Fibroblast of villous mesenchyme (primary cell): ENCODE measurements at regions not wholly inside any gene's neighbourhood (a gene's known extent, or its start where the extent isn't known, plus 50 kb on each side); places are given as distances from the start of the nearest gene placed in this dataset.

ENCODE experiments used
- DNase-seq: peaks from one replicate; pipeline ENCODE4 v3.0.0-alpha.2; 2010; ENCODE audit warnings: low read depth
- H3K4me3 ChIP-seq: 2 replicates; pipeline ENCODE4 v1.5.1; 2011; ENCODE audit warnings: low read depth, mild to moderate bottlenecking, low read length
- TF ChIP-seq, protein P1 (sequence below): IDR thresholded peaks from 2 replicates; pipeline ENCODE4 v1.5.1; 2012; ENCODE audit warnings: low read depth, mild to moderate bottlenecking, low read length; ENCODE audit not compliant: insufficient read depth

DNA sequence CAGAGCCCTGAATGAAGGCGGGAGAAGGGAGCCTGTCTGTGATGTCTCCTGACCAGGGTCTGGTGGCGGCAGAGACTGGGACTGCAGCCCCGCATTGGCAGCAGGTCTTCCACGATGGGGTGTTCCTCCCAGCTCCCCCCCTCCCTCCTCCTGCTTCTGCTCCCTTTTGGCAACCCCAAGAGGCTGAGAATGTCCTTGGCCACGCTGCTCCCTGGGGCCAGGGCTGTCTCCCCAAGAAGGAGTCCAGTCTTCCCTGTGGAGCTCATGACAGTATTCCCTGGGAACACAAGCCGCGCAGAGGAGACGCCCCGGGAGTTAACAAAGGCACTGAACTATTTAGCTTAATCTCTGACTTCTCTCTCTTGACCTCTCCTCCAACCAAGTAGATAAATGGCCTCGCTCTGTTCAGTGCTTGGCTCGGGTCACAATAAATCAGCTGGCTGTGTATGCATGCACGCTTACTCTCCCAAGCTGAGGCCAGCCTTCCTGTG lies 84.0 kb upstream of the NEURL1B start:
- no peak overlapping the region for H3K4me3 ChIP-seq
- TF ChIP-seq, protein P1, sequence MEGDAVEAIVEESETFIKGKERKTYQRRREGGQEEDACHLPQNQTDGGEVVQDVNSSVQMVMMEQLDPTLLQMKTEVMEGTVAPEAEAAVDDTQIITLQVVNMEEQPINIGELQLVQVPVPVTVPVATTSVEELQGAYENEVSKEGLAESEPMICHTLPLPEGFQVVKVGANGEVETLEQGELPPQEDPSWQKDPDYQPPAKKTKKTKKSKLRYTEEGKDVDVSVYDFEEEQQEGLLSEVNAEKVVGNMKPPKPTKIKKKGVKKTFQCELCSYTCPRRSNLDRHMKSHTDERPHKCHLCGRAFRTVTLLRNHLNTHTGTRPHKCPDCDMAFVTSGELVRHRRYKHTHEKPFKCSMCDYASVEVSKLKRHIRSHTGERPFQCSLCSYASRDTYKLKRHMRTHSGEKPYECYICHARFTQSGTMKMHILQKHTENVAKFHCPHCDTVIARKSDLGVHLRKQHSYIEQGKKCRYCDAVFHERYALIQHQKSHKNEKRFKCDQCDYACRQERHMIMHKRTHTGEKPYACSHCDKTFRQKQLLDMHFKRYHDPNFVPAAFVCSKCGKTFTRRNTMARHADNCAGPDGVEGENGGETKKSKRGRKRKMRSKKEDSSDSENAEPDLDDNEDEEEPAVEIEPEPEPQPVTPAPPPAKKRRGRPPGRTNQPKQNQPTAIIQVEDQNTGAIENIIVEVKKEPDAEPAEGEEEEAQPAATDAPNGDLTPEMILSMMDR, result no peak
- DNase-seq, result peak; percentile 30

DNA sequence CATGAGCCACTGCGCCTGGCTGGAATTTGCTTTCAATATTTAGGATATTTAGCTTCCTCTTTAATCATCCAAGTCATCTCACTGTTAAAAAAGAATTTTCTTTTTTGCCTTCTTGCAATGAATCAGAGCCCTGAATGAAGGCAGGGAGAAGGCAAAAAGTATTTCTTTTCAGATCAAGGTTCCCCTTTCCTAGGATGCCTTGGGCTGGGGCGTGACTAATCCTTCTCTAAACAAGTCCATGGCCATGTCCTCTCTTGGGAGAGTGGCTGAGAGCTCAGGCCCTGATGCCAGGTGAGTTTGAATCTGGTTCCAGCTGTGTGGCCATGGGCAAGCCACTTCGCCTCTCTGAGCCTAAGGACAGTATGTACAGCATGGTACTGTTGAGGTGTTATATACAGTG lies 84.8 kb upstream of the NEURL1B start:
- DNase-seq, result no peak
- TF ChIP-seq, protein P1, result no peak
- no peak overlapping the region for H3K4me3 ChIP-seq

DNA sequence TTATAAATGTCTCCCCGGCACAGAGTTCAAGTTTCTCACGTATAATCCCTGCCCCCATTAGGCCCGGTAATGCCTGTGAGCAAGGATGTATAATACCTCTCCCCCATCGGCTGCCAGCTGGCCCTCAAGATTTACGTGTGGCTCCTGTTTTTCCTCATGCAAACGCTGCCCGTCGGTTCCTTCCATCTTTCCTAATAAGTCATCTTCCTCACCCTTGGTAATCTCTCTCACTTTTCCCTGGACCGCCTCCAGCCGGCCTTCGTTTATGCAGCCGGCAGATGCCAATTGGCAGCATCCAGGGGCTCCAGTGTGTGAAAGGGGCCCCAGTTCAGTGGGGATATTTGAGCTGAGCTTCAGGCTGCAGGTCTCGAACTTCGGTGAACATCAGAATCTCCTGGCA lies 86.5 kb upstream of the NEURL1B start:
- no peak for DNase-seq
- no peak overlapping the region for H3K4me3 ChIP-seq
- TF ChIP-seq, protein P1, result no peak

DNA sequence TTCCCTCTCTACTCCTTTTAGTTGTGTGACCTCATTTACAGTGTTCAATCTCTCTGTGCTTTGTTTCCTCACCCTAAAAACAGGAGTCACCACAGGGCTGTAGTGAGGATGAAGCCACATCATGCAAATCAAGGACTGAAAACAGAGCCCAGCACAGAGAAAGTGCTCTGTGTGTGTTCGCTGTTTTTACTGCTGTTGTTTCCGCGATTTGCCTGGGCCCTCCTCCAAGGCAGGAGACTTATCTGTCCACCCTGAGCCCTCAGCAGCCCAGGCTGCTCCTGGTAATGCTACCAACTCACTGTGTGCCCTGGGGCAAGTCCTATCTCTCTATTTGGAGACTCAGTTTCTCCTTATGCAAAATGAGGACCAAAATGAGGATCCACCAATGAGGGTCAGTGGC lies 87.2 kb upstream of the NEURL1B start:
- no peak for DNase-seq
- H3K4me3 ChIP-seq, result no peak overlapping the region
- TF ChIP-seq, protein P1, result no peak

DNA sequence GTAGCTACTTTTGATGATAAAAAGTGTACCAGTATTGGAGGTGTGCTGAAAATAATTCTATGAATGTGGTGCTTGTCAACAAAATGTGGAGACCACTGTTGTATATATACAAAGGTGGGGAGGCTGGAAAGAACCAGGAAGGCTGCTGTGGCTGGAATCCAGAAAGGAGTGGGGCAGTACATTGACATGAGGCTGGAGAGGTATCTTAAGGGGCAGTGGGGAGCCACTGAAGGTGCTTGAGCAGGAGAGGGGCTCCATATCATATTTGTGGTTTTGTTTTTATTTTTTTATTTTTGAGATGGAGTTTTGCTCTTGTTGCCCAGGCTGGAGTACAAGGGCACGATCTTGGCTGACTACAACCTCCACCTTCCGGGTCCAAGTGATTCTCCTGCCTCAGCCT lies 87.9 kb upstream of the NEURL1B start:
- TF ChIP-seq, protein P1, result no peak
- no peak overlapping the region for H3K4me3 ChIP-seq
- DNase-seq, result no peak

DNA sequence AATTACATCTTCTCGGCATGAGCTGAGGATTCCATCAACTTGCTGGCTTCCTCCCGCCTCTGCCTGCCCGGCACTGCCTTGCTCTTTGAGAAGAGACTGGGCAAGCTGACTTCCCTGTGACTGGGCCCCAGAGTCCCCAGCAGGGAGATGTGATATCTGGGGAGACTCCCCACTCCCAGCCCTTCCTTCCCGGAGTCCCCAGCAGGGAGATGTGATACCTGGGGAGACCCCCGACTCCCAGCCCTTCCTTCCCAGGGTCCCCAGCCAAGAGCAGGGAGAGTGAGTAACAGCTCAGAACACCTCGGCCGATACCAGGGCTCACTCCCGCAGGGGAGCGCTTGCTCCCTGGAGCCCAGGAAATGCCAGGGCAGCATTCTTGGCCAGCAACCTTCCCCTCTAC lies 90.1 kb upstream of the NEURL1B start:
- H3K4me3 ChIP-seq, result no peak overlapping the region
- TF ChIP-seq, protein P1, result no peak
- DNase-seq, result no peak

DNA sequence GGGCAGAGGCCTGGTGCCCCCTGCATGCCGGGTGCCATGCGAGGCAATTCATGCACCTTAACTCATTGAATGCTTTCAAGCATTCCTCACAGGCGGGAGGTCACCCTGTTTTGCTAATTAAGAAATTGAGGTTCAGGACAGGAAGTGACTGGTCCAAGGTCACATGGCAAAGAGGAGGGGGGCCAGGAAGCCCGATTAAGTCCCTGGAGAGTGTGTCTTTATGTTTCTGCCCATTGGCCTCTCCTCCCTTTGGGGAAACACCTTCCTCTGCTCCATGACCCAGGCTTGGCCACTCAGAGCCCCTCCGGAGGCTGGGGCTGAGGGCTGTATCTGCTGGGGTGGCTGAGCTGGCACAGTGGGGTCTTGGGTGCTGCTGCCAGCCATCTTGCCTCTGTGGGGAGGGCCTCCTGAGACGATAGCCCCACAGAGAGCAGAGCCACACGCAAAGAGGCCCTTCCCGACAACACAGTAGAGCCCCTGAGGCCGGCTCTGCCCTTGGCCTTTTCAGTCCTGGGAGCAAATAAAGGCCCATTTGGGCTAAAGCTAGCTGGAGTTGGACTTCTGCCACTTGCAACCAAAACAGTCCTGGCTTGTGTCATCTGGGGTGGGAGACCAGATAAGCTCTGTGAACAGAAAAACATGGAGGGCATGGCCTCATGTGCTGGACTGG lies 90.8 kb upstream of the NEURL1B start:
- TF ChIP-seq, protein P1, result no peak
- no peak overlapping the region for H3K4me3 ChIP-seq
- DNase-seq, result no peak
